NCI-H345 (cell line): ENCODE measurements at regions not wholly inside any gene's neighbourhood (a gene's known extent, or its start where the extent isn't known, plus 50 kb on each side); places are given as distances from the start of the nearest gene placed in this dataset.
"Not testable (repeated sequence)": the region's sequence is repeated elsewhere in the genome, so short reads cannot be mapped to it uniquely, and the experiment has no call there.

Experiments
- DNase-seq: peaks from one replicate; lab custom pipeline; 2025; lab: John Stamatoyannopoulos, UW

DNA sequence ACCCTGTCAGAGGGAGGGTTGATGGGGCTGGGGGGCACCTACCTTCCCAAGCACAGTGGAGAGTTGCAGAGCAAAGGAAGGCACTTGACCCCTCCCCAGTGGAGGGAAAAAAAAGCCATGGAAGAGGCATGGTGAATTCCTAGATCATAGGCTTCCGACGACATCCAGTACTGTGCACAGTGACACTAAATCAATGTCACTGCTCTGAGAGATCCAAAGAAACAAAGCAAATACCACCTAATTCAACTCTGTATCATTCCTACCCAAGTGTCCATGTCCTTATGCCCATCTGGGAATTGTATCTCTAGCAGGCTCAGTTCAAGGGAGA, 344.2 kb upstream of the NCAM1 start:
- no peak for DNase-seq

DNA sequence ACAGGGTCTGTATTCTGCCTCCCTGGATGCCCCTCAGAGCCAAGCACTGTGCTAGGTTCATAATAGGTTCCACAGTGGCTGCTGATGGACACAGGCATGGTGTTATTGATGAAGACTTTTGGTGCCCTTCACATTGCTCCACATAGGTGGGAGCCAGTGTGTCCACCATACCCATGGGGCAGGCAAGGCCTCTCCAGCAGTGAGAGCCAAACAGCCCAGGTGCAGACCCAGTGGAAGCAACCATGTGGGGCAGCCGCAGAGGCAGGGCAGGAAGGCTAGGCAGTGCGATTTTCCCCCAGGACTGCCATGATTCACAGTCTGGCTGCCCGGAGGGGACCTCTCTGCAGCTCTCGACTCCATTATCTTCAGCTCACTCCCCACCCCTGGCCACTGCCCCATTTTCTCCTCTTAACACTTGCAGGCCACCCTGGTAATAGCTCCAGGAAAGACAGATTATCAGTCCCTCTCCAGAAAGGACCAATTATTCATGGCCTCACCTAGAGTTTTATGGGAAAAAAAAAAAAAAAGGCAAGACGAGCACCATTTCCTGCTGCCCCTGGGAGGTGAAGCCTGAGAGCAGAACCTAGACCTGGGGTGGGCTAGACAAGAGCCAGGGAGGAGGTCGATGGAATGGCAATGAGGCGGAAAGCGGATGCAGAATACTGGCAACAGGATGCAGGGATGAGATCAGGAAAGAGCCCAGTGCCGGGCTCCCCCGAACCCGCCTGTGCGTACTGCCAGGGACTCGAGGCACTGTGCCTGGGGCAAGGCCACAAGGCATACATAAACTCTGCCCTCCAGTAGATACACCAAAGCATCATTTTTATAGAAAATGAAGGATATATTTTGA, 343.0 kb upstream of the NCAM1 start:
- no peak for DNase-seq

DNA sequence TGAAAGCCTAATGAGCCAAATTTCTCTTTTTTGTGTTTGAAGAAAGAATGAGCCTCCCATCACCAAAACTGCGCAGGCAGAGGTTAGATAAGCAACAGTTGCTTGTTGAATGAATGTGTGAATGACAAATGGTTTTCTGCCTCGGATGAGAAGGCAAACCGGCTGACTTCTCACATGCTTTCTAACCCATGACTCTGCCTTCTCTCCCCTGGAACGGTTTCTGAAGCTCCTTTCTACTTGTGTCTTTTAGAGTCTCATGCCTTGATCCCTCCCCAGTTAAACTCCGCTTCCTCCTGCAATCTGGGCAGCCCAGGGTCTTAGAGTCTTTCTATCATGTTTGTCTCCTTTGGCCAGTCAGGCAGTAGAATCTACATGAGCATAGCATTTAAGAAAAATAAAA, 342.1 kb upstream of the NCAM1 start:
- no peak for DNase-seq

DNA sequence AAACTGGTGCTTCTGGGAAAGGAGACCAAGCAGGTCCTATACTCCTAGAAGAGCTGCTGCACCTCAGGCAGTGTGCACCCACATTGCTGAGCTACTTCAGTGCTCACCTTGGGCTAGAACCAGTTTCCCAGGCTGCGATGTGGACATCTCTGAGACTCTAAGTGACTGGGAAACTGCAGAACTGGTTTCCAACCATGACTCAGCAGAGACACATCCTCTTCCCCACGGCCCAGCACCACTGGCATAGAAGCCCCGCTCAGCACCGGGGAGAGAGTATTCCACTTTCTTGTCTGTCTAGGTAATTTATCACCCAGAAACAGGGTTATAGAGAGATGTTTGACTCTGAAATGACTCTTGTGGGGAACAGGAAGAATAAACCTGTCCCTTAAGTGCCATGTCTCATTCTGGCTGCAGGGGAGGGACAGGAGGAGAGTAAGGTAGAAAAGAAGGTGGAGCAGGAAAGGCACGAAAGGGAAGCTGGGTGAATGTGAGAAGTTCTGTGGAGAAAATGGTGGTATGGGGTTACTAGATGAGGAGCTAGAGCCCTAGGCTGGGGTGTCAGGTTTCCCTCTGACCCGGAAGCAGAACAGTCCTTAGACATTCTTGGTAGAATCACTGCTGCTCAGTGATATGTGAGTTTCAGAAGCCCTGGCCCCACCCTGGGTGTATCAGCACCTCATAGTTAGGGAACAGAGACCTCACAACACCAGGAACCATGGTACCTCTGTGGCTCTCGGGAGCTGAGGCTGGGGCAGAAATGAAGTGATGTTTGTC, 340.4 kb upstream of the NCAM1 start:
- no peak for DNase-seq

DNA sequence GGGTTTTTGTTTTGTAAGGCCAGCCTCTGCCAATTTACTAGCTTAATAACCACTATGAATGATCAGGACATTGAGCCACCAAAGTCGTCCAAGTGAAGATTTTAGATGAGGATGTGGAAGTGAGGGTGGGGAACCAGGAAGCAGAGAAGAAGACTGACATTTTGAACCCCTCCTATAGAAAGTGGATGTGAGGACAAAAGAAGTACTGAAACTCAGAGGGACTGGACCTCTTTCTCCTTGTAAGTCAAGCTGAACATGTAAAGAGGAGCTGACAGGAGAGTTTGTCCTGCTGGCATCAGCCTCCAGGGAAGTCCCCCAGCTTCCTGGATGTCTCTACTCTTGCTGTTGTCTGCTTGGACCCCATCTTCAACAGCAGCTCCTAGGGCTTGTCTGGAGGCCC, 338.2 kb upstream of the NCAM1 start:
- no peak for DNase-seq

DNA sequence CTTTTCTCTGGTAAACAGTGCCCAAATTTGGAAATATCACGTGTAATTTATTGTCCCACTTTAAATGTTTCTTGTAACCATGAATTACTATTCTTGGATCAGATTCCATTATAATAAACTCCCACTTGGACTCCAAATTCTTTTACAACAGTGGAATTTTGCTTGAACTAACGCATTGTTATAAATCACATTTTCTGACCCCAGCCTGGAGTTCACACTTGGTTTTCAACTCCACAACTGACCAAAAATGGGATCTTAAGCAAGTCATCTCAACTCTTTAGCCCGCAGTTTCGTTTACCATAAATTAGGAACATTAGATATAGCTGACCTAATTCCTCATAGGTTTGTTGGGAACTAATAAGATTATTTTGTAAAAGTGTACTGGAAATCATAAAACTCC, 336.8 kb upstream of the NCAM1 start:
- no peak for DNase-seq

DNA sequence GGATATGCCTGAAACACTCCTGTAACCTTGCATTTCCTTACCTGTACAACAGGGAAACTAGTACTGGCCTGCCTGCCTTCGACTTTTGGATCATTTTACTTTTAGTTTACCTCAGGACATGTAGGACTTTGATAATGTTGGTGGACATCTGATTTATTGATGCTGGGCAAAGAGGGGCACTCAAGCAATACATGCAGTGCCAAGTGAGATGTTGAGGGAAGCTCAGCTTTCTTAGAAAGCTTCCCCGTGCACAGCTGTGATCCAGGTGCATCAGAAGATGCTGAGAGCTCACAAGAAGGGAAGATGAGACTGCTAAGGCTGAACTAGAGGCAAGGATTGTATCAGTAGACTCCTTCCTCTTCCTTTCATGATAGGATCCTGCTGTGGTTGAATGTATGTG, 336.2 kb upstream of the NCAM1 start:
- not testable (repeated sequence) for DNase-seq

DNA sequence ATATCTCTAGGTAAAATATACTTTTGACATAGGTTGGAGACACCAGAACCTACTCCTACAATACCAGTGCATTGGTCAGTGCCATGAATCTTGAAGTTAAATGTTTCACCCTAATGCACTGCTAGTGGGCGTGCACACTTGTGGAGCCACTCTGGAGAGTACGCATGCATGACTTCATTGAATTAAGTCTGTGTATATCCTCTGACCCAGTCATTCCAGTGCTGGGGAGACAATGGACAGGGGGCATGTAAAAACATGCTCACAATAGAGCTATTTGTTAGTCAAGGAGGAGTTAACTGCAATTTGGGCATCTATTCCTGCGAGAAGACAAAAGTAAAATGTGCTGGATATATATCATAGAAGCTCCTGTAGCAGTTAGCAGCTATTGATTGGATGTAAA, 335.4 kb upstream of the NCAM1 start:
- peak; percentile 64 for DNase-seq

DNA sequence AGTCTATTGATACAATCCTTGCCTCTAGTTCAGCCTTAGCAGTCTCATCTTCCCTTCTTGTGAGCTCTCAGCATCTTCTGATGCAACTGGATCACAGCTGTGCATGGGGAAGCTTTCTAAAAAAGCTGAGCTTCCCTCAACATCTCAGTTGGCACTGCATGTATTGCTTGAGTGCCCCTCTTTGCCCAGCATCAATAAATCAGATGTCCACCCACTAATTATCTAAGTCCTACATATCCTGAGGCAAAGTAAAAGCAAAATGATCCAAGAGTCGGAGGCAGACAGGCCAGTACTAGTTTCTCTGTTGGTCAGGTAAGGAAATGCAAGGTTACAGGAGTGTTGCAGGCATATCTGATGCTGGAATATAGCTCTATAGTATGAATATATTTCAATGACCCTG, 334.5 kb upstream of the NCAM1 start:
- DNase-seq, result no peak

DNA sequence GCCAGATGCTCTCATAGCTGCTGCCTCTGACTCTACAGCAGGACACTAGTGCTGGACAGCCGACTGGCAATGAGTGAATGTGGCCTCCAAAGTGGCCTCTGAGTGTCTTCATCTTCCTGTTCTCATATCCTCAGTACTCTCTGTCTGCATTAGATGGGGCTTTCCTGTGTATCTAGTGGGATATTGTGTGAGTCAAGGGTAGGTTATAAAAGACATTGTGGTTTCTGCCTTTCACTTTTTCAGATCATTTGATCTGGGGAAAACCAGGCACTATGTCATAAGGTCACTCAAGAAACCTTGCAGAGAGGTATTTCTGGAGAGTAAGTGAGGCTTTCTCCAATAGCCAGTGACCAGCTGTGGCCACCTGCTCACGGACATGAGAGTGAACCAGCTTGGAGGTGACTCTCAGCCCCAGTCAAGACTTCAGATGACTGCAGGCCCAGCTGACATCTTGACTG, 333.6 kb upstream of the NCAM1 start:
- DNase-seq, result no peak

DNA sequence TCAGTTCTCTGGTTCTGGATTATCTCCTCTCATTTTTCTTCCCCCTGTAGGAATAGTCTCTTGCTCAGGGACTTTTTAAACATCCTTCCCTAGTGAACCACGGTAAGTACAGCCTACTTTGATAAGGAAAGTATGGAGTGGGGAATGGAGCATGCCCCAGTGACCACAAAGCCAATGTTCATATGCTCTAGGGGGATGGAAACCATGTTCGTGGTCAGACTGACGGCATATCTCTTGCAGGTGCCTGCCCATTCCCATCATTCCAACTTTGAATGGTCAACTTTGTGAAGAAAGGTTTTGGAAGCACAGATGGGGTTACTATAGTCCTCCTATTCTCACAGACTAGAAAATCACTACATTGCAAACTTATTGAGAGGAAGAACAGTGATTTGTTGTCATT, 332.5 kb upstream of the NCAM1 start:
- no peak for DNase-seq

DNA sequence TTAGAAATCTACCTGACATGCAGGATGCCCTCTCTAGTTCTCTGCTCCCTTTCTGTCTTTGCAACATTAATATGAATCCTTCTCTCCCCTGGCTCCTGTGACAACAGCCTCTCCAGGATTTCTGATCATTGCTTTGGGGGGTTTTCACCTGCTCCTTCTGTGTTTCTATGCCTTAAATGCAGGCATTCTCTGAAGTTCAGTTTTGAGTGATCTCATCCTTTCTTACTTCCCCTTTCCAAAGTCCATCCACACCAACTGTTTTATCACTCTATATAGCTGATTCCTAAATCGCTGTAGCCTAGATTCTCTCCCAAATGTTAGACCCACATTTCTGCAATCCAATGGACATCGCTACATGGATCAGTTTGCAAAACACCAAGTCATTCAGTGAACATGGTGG, 330.7 kb upstream of the NCAM1 start:
- no peak for DNase-seq

DNA sequence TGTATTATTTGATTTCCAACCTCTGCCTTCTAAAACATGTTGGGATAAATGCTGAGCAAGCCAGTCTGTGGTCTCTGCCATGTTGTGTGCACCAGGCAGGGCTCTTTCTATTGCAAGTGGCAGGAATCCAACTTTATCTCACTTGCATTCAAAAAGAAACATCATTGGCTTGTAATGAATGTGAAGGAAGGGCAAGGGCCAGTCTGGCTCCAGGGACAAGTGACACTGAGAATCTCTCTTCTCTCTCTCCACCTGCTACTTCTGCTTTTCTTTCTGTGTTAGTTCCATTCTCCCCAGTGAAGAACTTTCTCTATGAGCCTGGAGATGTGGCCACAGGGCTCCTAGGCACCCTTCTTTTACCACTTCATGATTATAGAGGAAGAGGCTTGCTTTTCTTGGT, 329.9 kb upstream of the NCAM1 start:
- DNase-seq, result no peak

DNA sequence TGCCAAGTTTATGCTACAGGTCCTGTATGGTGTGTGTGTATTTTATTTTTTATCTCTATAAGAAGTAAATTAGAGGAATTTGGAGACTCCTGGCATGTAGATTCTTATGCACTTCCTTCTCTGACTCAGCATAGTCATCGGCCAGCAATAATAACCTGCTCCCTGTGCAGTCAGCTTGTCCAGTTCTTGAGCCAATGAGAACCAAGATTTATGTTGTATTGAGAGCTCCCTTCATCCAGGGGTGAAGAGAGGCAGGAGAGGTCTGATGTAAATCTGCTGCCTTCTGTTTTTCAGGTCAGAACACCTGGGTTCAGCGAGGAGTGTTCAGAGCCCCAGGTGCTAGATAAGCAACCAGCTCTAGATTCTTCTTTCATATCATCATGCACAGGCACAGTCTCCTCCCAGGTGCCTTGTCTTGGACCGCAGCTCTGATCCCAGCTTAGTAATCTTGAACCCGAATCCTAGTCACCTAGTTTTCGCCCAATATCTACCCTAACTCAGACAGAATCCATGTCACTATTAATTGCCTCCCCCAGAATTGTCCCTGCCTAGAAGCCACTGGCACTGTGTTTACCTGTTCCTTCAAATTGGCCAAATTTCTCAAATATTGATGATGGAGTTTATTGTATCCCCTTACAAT, 328.2 kb upstream of the NCAM1 start:
- no peak for DNase-seq

DNA sequence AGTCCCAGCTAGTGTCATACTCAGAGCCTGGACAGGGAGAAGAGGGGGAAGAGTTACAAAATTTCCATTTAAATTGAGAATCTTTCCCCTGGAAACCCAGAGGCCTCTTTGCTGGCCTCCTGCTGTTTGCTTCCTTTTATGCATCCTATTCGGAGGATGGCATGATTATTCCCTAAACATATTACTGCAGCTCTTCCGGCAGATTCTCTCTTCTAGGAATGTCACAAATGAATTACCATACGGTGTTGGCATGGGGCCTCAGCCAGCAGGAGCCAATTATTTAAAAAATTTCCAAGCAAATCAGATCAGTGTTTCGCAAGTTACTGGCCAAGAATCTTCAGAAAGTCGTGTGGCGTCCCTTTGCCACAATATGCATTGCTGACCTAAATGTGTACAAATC, 326.7 kb upstream of the NCAM1 start:
- no peak for DNase-seq

DNA sequence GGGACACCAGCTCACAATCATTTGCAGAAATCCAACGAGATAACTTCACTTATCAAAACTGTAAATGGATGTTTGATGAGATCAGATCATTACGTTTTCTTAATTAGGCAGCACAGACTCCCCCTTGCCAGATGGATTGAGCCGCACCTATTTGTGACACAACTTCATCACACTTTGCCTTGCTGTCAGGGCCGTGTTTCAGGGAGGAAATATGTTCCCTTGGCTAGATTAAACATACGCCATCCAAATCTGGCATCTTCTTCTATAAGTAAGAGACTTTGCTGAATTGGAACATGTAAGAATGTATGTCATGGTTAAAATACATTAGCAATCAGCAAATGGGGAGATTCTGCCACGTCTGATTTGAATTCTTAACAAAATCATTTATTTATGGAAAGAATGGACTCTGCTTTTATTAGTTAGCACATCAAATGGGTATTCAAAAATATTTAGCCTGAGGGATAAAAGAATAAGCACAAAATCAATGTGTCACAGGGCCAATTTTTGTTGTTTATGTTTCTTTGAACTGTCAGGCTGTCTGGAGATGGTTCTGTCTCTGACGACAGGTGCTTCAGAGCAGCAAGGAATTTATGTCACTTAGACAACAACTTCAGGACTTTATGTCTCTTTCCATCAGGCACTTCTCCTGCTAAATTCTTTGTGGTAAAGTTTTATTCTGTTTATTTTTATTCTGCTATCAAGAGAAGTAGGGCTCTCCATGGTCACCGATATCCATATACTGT, 326.1 kb upstream of the NCAM1 start:
- no peak for DNase-seq

DNA sequence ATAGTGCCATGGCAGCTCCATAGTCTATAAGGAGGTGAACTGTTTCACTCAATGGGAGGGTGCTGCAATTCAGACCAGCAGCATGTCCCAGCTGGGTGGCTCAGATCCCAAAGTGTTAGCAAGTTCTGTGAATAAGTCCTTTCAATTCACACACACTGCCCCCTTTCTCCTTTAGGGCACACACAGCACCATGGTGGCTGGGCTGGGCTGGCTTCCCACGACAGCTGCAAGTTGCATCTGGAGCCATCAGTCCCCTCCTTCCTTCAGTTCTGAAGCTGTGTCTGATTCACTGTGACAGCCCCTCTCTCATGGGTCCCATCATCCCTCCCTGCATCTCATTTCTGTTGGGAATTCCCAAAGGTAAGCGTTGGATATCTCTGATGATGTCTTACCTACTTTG, 324.1 kb upstream of the NCAM1 start:
- no peak for DNase-seq

DNA sequence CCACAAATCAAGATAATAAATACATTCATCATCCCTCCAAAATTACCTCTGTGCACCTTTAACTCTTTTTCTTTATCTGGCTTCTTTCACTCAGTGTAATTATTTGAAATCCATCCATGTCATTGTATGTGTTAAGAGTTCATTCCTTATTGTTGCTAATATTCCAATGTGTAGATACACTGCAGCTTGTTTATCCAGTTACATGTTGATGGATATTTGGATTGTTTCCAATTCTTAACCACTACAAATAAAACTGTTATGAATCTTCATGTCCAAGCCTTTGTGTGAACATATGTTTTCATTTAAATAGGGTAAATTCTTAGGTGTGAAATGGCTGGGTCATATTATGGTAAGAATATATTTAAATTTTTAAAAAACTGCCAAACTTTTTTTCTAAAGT, 323.3 kb upstream of the NCAM1 start:
- DNase-seq, result no peak

DNA sequence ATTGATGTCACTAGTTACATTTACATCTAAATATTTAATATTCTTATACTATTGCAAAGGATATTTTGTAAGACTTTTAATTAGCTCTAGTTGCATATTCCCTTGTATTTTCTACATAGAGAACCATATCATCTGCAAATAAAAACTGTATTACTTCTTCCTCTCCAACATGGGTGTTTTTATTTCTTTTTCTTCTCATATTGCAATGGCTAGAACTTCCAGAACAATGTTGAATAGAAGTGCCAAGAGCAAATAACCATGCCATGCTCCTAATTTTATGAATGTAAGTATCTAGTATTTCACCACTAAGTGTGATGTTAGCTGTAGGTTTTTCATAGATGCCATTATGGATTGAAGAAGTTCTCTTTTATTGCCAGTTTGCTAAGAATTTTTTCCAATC, 321.8 kb upstream of the NCAM1 start:
- no peak for DNase-seq

DNA sequence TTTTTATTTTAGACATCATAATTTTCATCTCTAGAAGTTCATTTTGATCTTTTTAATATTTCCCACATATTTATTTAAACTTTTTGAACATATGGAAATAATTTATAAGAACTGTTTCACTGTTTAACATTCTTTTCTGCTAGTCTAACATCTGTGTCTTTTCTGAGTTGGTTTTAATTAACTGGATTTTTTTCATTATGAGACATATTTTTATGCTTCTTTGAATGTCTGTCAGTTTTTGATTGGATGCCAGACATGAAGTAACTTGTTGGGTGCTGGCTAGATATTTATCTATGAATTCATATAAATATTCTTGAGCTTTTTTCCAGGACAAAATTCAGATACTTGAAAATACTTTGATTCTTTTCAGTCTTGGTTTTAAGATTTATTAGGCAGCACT, 317.8 kb upstream of the NCAM1 start:
- no peak for DNase-seq

DNA sequence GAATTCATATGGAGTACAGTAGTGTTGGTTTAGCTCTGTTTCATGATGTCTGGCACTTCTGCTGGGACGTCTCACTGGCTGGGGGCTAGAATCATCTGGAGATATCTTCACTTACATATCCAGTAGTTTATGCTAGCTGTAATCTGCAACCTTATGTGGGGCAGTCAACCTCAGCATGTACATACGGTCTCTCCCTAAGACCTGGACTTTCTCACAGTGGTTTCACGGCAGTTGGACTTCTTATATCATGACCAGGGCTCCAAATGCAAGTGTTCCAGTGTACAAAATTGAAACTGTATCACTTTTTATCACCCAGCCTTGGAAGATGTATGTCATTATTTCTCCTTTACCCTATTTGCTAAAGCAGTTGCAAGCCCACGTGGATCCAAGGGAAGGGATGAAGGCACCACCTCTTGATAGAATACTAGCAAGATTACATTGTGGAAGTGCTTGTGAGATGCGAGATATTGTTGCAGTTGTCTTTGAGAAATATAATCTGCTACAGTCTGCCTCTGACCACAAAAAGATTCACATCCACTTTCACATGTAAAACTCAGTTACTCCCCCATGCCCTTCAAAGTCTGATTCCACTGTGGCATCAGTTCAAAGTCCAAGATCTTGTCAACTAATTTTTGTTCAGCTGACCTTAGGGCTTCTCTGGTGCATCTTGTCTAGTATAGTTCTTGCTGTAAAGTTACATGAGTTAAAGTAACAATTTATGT, 316.6 kb upstream of the NCAM1 start:
- no peak for DNase-seq

DNA sequence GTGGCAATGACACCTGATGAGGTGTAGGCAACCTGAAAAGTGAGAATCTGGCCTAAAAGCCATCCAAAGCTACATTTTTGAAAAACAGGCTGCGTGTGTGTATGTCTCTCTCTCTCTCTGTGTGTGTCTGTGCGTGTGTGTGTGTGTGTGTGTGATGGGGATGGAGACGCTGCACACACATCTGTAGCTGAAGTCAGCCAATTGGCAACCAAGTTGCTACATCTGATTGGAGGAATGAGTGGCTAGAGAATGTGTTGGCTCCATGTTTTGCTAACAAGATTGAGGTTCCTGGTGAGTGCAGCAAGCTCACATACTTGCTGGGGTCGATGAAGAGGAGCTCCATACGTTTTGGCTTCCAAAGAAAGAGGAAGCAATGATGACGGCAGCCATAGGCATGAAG, 311.4 kb upstream of the NCAM1 start:
- no peak for DNase-seq
